H9 (cell line): ENCODE measurements at regions not wholly inside any gene's neighbourhood (a gene's known extent, or its start where the extent isn't known, plus 50 kb on each side); places are given as distances from the start of the nearest gene placed in this dataset.

Experiments used
- DNase-seq: peaks from one replicate; pipeline ENCODE4 v3.0.0-alpha.2; 2017
- H2AFZ ChIP-seq: one replicate; pipeline ENCODE4 v1.6.1; 2013; ENCODE audit warnings: mild to moderate bottlenecking, low read length, control low read depth, moderate library complexity
- H2AK5ac ChIP-seq: 2 replicates; pipeline ENCODE4 v1.6.1; 2013; ENCODE audit warnings: low read length, control low read depth, mixed read lengths; ENCODE audit not compliant: insufficient read length
- H2BK120ac ChIP-seq: one replicate; pipeline ENCODE4 v1.6.1; 2013; ENCODE audit warnings: low read depth, mild to moderate bottlenecking, low read length, control low read depth, inconsistent platforms; ENCODE audit not compliant: poor library complexity, severe bottlenecking
- H2BK12ac ChIP-seq: 2 replicates; pipeline ENCODE4 v1.6.1; 2013; ENCODE audit warnings: low read length, control low read depth, mixed read lengths, low read depth; ENCODE audit not compliant: insufficient read length
- H2BK15ac ChIP-seq: 2 replicates; pipeline ENCODE4 v1.6.1; 2013; ENCODE audit warnings: low read depth, low read length, control low read depth
- H2BK20ac ChIP-seq: one replicate; pipeline ENCODE4 v1.6.1; 2013; ENCODE audit warnings: low read depth, mild to moderate bottlenecking, low read length, control low read depth, inconsistent platforms; ENCODE audit not compliant: poor library complexity, severe bottlenecking
- H2BK5ac ChIP-seq: 2 replicates; pipeline ENCODE4 v1.6.1; 2013; ENCODE audit warnings: low read length, control low read depth, mixed read lengths; ENCODE audit not compliant: insufficient read length
- H3K14ac ChIP-seq: 2 replicates; pipeline ENCODE4 v1.6.1; 2013; ENCODE audit warnings: low read length, control low read depth; ENCODE audit not compliant: insufficient read depth
- H3K18ac ChIP-seq: 2 replicates; pipeline ENCODE4 v1.6.1; 2013; ENCODE audit warnings: low read depth, mild to moderate bottlenecking, mixed read lengths, low read length, control low read depth; ENCODE audit not compliant: insufficient read length
- H3K23ac ChIP-seq: 2 replicates; pipeline ENCODE4 v1.6.1; 2013; ENCODE audit warnings: low read length, control low read depth, mixed read lengths, low read depth; ENCODE audit not compliant: insufficient read length
- H3K23me2 ChIP-seq: 2 replicates; pipeline ENCODE4 v1.6.1; 2013; ENCODE audit warnings: low read depth, mild to moderate bottlenecking, mixed read lengths, low read length, control low read depth; ENCODE audit not compliant: insufficient read length, poor library complexity, severe bottlenecking
- H3K27ac ChIP-seq: 2 replicates; pipeline ENCODE4 v1.5.1; 2013; ENCODE audit warnings: low read length, control low read depth, mixed read lengths, low read depth; ENCODE audit not compliant: insufficient read length
- H3K27me3 ChIP-seq: 2 replicates; pipeline ENCODE4 v1.6.1; 2013; ENCODE audit warnings: low read length, control low read depth, inconsistent platforms; ENCODE audit not compliant: insufficient read depth
- H3K4ac ChIP-seq: 2 replicates; pipeline ENCODE4 v1.6.1; 2013; ENCODE audit warnings: low read depth, mild to moderate bottlenecking, control low read depth, inconsistent platforms, low read length, moderate library complexity
- H3K4me1 ChIP-seq: 2 replicates; pipeline ENCODE4 v1.6.1; 2013; ENCODE audit warnings: low read length, control low read depth, inconsistent platforms; ENCODE audit not compliant: insufficient read depth
- H3K4me2 ChIP-seq: 2 replicates; pipeline ENCODE4 v1.6.1; 2013; ENCODE audit warnings: low read length, control low read depth, mixed read lengths; ENCODE audit not compliant: insufficient read length, insufficient read depth
- H3K56ac ChIP-seq: 2 replicates; pipeline ENCODE4 v1.6.1; 2013; ENCODE audit warnings: low read depth, mild to moderate bottlenecking, mixed read lengths, low read length, control low read depth; ENCODE audit not compliant: insufficient read length
- H3K79me1 ChIP-seq: 2 replicates; pipeline ENCODE4 v1.6.1; 2013; ENCODE audit warnings: low read depth, mild to moderate bottlenecking, moderate library complexity, low read length, control low read depth, inconsistent platforms; ENCODE audit not compliant: insufficient read depth, poor library complexity, severe bottlenecking
- H3K79me2 ChIP-seq: 2 replicates; pipeline ENCODE4 v1.6.1; 2013; ENCODE audit warnings: low read length, control low read depth, inconsistent platforms; ENCODE audit not compliant: insufficient read depth
- H3K9ac ChIP-seq: 2 replicates; pipeline ENCODE4 v1.6.1; 2013; ENCODE audit warnings: low read length, control low read depth, mixed read lengths; ENCODE audit not compliant: insufficient read length; ENCODE audit errors: extremely low read depth
- H3K9me3 ChIP-seq: one replicate; pipeline ENCODE4 v1.6.1; 2013; ENCODE audit warnings: low read depth, low read length, inconsistent platforms; ENCODE audit not compliant: control insufficient read depth
- H3T11ph ChIP-seq: one replicate; pipeline ENCODE4 v1.6.1; 2013; ENCODE audit warnings: mild to moderate bottlenecking, low read length, control low read depth, inconsistent platforms
- H4K20me1 ChIP-seq: one replicate; pipeline ENCODE4 v1.6.1; 2013; ENCODE audit not compliant: control insufficient read depth, insufficient read length, insufficient read depth
- H4K5ac ChIP-seq: 2 replicates; pipeline ENCODE4 v1.6.1; 2013; ENCODE audit warnings: low read depth, mild to moderate bottlenecking, mixed read lengths, low read length, control low read depth; ENCODE audit not compliant: insufficient read length
- H4K8ac ChIP-seq: replicated peaks from 2 replicates; pipeline ENCODE4 v1.6.1; 2013; ENCODE audit warnings: low read length, control low read depth, mixed read lengths, low read depth; ENCODE audit not compliant: insufficient read length
- H4K91ac ChIP-seq: 2 replicates; pipeline ENCODE4 v1.6.1; 2013; ENCODE audit warnings: low read depth, mild to moderate bottlenecking, moderate library complexity, mixed read lengths, low read length, control low read depth; ENCODE audit not compliant: insufficient read length
- H3K27ac Mint-ChIP-seq, 3 experiments: 2 replicates in 2 of 3; 3 replicates in 1 of 3; pipeline ENCODE4 v1.8.0; 2020 to 2021; ENCODE audit warnings: mixed read lengths in 3 of 3, mild to moderate bottlenecking in 1 of 3, moderate library complexity in 1 of 3
- H3K27me3 Mint-ChIP-seq: 2 replicates; pipeline ENCODE4 v1.8.0; 2021; ENCODE audit warnings: low read depth, mild to moderate bottlenecking, moderate library complexity, mixed read lengths
- H3K36me3 Mint-ChIP-seq, 3 experiments: 2 replicates in 2 of 3; 3 replicates in 1 of 3; pipeline ENCODE4 v1.8.0; 2020 to 2021; ENCODE audit warnings: low read depth in 3 of 3, mixed read lengths in 3 of 3; ENCODE audit not compliant: insufficient read depth in 1 of 3
- H3K4me1 Mint-ChIP-seq, 2 experiments: 2 replicates each; pipeline ENCODE4 v1.8.0; 2020; ENCODE audit warnings: mixed read lengths in 2 of 2
- H3K4me3 Mint-ChIP-seq, 2 experiments: 2 replicates in 1 of 2; 3 replicates in 1 of 2; pipeline ENCODE4 v1.8.0; 2020 to 2021; ENCODE audit warnings: mild to moderate bottlenecking in 2 of 2, mixed read lengths in 2 of 2, moderate library complexity in 1 of 2
- H3K9me3 Mint-ChIP-seq, 2 experiments: 2 replicates in 1 of 2; 3 replicates in 1 of 2; pipeline ENCODE4 v1.8.0; 2020; ENCODE audit warnings: mild to moderate bottlenecking in 2 of 2, mixed read lengths in 2 of 2, moderate library complexity in 1 of 2
- WGBS: extraction: QIAGEN DNeasy Blood & Tissue Kit; methylation state at CpG from one replicate; pipeline ENCODE4 v1.1.7; 2013; ENCODE audit warnings: missing lambda C conversion rate, low lambda C conversion rate, mixed read lengths; ENCODE audit not compliant: insufficient read length; ENCODE audit errors: extremely low coverage; 5-methylcytosine and 5-hydroxymethylcytosine counted together
- TF ChIP-seq, protein P1 (sequence below): fragments of 200-600 bp; sonication (generic); conservative IDR thresholded peaks from 3 replicates; pipeline ENCODE4 v1.8.0; 2021; ENCODE audit warnings: antibody characterized with exemption, mild to moderate bottlenecking

DNA sequence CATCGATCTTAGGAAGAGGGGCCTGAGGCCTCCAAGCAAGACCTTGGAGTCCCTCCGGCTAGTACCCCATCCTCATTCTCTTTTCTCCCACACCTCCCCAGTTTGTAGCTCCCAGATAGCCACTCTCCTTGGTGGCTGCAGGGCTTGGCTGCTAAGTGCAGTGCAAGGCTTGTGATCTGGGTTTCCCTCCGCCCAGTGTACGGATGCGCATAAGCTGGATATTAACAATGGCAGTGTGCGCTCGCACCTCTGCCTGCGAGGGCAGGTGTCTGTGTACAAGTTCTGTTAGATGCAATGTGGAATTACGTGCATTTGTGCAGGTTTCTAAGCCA is 71.0 kb upstream of the TBCA start:
- no peak overlapping the region for H4K8ac ChIP-seq
- Mint-ChIP-seq H3K27ac (no peak overlapping the region), H3K4me1 (peaks cover 37 to 57% of the 10 kb centered on the region in 2 experiments), H3K36me3 (no peaks in the 10 kb centered on the region; a peak in 1 of 7 replicates), H3K4me3 (peak overlapping the region in 1 of 2 experiments; percentile 10; a peak in 1 of 5 replicates), H3K9me3 (peaks cover 5 to 8% of the 10 kb centered on the region in 2 experiments; a peak in 2 of 5 replicates), H3K27me3 (peaks cover 100% of the 10 kb centered on the region)
- H2AK5ac ChIP-seq = no peak overlapping the region
- no peak for DNase-seq
- no peak overlapping the region for H3T11ph ChIP-seq
- H3K14ac ChIP-seq = no peak overlapping the region
- peaks cover 6% of the 10 kb centered on the region for H3K4me1 ChIP-seq
- H3K79me1 ChIP-seq = no peaks in the 10 kb centered on the region
- no peak overlapping the region for H3K18ac ChIP-seq
- no peak overlapping the region for H3K27ac ChIP-seq
- H3K23me2 ChIP-seq = peaks cover 6% of the 10 kb centered on the region
- H2BK20ac ChIP-seq = no peak overlapping the region
- TF ChIP-seq, protein P1, sequence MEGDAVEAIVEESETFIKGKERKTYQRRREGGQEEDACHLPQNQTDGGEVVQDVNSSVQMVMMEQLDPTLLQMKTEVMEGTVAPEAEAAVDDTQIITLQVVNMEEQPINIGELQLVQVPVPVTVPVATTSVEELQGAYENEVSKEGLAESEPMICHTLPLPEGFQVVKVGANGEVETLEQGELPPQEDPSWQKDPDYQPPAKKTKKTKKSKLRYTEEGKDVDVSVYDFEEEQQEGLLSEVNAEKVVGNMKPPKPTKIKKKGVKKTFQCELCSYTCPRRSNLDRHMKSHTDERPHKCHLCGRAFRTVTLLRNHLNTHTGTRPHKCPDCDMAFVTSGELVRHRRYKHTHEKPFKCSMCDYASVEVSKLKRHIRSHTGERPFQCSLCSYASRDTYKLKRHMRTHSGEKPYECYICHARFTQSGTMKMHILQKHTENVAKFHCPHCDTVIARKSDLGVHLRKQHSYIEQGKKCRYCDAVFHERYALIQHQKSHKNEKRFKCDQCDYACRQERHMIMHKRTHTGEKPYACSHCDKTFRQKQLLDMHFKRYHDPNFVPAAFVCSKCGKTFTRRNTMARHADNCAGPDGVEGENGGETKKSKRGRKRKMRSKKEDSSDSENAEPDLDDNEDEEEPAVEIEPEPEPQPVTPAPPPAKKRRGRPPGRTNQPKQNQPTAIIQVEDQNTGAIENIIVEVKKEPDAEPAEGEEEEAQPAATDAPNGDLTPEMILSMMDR = no peak
- H3K9ac ChIP-seq = no peak overlapping the region
- H3K79me2 ChIP-seq = no peaks in the 10 kb centered on the region
- no peak overlapping the region for H3K4ac ChIP-seq
- no peaks in the 10 kb centered on the region for H3K9me3 ChIP-seq
- H4K91ac ChIP-seq = no peak overlapping the region
- H2BK12ac ChIP-seq = no peak overlapping the region
- no peak overlapping the region for H2BK5ac ChIP-seq
- H2BK120ac ChIP-seq = no peak overlapping the region
- no peak overlapping the region for H3K4me2 ChIP-seq
- H2BK15ac ChIP-seq = no peak overlapping the region
- H3K23ac ChIP-seq = no peak overlapping the region
- H4K5ac ChIP-seq = no peak overlapping the region
- peaks cover 2% of the 10 kb centered on the region for H4K20me1 ChIP-seq
- no CpG with 5 or more reads among the region's 9 CpGs for WGBS
- peaks cover 91% of the 10 kb centered on the region for H3K27me3 ChIP-seq
- H3K56ac ChIP-seq = no peak overlapping the region
- no peak overlapping the region for H2AFZ ChIP-seq
